ENCODE measurements at regions not wholly inside any gene's neighbourhood (a gene's known extent, or its start where the extent isn't known, plus 50 kb on each side); places are given as distances from the start of the nearest gene placed in this dataset.
A peak's percentile ranks its signal among the peaks of the same experiment; 100 is the strongest.

- no peak overlapping the region for H3K4me3 ChIP-seq (replicated peaks; ENCODE audit: low read depth, low read length)
- no peak for TF ChIP-seq CTCF (IDR thresholded peaks at IDR 0.05; ENCODE audit: insufficient read depth, low read length, poor library complexity, severe bottlenecking)
- DNase-seq (ENCODE audit: extremely low read depth, insufficient read length): no peak
- H3K36me3 ChIP-seq (ENCODE audit: control insufficient read depth, insufficient read depth, low read length): no peaks in the 10 kb centered on the region
- no peaks in the 10 kb centered on the region for H3K27me3 ChIP-seq (replicated peaks; ENCODE audit: control insufficient read depth, insufficient read depth, low read length)
Measured at GRCh38 chr13:103187721-103188156, 121.5 kb upstream of the SLC10A2 start.

- no peaks in the 10 kb centered on the region for H3K27me3 ChIP-seq (replicated peaks; ENCODE audit: control insufficient read depth, insufficient read depth, low read length)
- peak; percentile 39 for DNase-seq (ENCODE audit: extremely low read depth, insufficient read length)
- TF ChIP-seq CTCF (IDR thresholded peaks at IDR 0.05; ENCODE audit: insufficient read depth, low read length, poor library complexity, severe bottlenecking): no peak
- no peaks in the 10 kb centered on the region for H3K36me3 ChIP-seq (ENCODE audit: control insufficient read depth, insufficient read depth, low read length)
- no peak overlapping the region for H3K4me3 ChIP-seq (replicated peaks; ENCODE audit: low read depth, low read length)
Measured at GRCh38 chr13:103184413-103184812, 118.2 kb upstream of the SLC10A2 start.

- no peak for DNase-seq (ENCODE audit: extremely low read depth, insufficient read length)
- H3K4me3 ChIP-seq (replicated peaks; ENCODE audit: low read depth, low read length): no peak overlapping the region
- H3K36me3 ChIP-seq (ENCODE audit: control insufficient read depth, insufficient read depth, low read length): no peaks in the 10 kb centered on the region
Measured at GRCh38 chr13:103178986-103179943, 113.0 kb upstream of the SLC10A2 start.

GRCh38 chr13:103174966-103175365 lies 108.7 kb upstream of the SLC10A2 start:
- no peaks in the 10 kb centered on the region for H3K36me3 ChIP-seq (ENCODE audit: control insufficient read depth, insufficient read depth, low read length)
- H3K27me3 ChIP-seq (replicated peaks; ENCODE audit: control insufficient read depth, insufficient read depth, low read length): no peaks in the 10 kb centered on the region
- no peak overlapping the region for H3K4me3 ChIP-seq (replicated peaks; ENCODE audit: low read depth, low read length)
- no peak for TF ChIP-seq CTCF (IDR thresholded peaks at IDR 0.05; ENCODE audit: insufficient read depth, low read length, poor library complexity, severe bottlenecking)
- no peak for DNase-seq (ENCODE audit: extremely low read depth, insufficient read length)

More at GRCh38 chr13:103178986-103179943, 113.0 kb upstream of the SLC10A2 start:
- no peaks in the 10 kb centered on the region for H3K27me3 ChIP-seq (replicated peaks; ENCODE audit: control insufficient read depth, insufficient read depth, low read length)
- no peak for TF ChIP-seq CTCF (IDR thresholded peaks at IDR 0.05; ENCODE audit: insufficient read depth, low read length, poor library complexity, severe bottlenecking)

GRCh38 chr13:103168901-103169508 lies 102.8 kb upstream of the SLC10A2 start:
- Histone ChIP-seq H3K4me3 (replicated peaks; ENCODE audit: low read depth, low read length) (no peak overlapping the region), H3K27me3 (replicated peaks; ENCODE audit: control insufficient read depth, insufficient read depth, low read length) (no peaks in the 10 kb centered on the region), H3K36me3 (ENCODE audit: control insufficient read depth, insufficient read depth, low read length) (no peaks in the 10 kb centered on the region)
- no peak for DNase-seq (ENCODE audit: extremely low read depth, insufficient read length)
- TF ChIP-seq CTCF (IDR thresholded peaks at IDR 0.05; ENCODE audit: insufficient read depth, low read length, poor library complexity, severe bottlenecking): no peak
